ENCODE measurements at regions not wholly inside any gene's neighbourhood (a gene's known extent, or its start where the extent isn't known, plus 50 kb on each side); places are given as distances from the start of the nearest gene placed in this dataset.
"Not testable (repeated sequence)": the region's sequence is repeated elsewhere in the genome, so short reads cannot be mapped to it uniquely, and the experiment has no call there.

GRCh38 chr6:26957399-26958127 lies 289.9 kb upstream of the PRSS16 start:
- peak; percentile 13 for DNase-seq (ENCODE audit: low spot score)

- DNase-seq (ENCODE audit: low spot score): peak; percentile 16
Observed at GRCh38 chr6:26961236-26961635, 286.3 kb upstream of the PRSS16 start.

GRCh38 chr6:27002447-27002846 lies 245.1 kb upstream of the PRSS16 start:
- DNase-seq (ENCODE audit: low spot score): no peak

GRCh38 chr6:27007020-27007419 lies 240.5 kb upstream of the PRSS16 start:
- no peak for DNase-seq (ENCODE audit: low spot score)

- not testable (repeated sequence) for DNase-seq (ENCODE audit: low spot score)
Observed at GRCh38 chr6:27008613-27009012, 238.9 kb upstream of the PRSS16 start.

GRCh38 chr6:27014053-27014452 lies 233.4 kb upstream of the PRSS16 start:
- DNase-seq (ENCODE audit: low spot score): not testable (repeated sequence)

GRCh38 chr6:27016689-27017088 lies 230.8 kb upstream of the PRSS16 start:
- no peak for DNase-seq (ENCODE audit: low spot score)

- not testable (repeated sequence) for DNase-seq (ENCODE audit: low spot score)
Observed at GRCh38 chr6:27018401-27018800, 229.1 kb upstream of the PRSS16 start.

- peak; percentile 86 for DNase-seq (ENCODE audit: low spot score)
Observed at GRCh38 chr6:27019651-27020552, 227.6 kb upstream of the PRSS16 start.

GRCh38 chr6:27020553-27020880 lies 227.0 kb upstream of the PRSS16 start:
- no peak for DNase-seq (ENCODE audit: low spot score)

- DNase-seq (ENCODE audit: low spot score): no peak
Observed at GRCh38 chr6:27023664-27024063, 223.8 kb upstream of the PRSS16 start.

- DNase-seq (ENCODE audit: low spot score): no peak
Observed at GRCh38 chr6:27025351-27025750, 222.2 kb upstream of the PRSS16 start.

- no peak for DNase-seq (ENCODE audit: low spot score)
Observed at GRCh38 chr6:27026361-27026760, 221.1 kb upstream of the PRSS16 start.

- DNase-seq (ENCODE audit: low spot score): no peak
Observed at GRCh38 chr6:27031302-27031701, 216.2 kb upstream of the PRSS16 start.

GRCh38 chr6:27038498-27038897 lies 209.0 kb upstream of the PRSS16 start:
- DNase-seq (ENCODE audit: low spot score): no peak

GRCh38 chr6:27040244-27041042 lies 207.1 kb upstream of the PRSS16 start:
- DNase-seq (ENCODE audit: low spot score): no peak

- no peak for DNase-seq (ENCODE audit: low spot score)
Observed at GRCh38 chr6:27043244-27043643, 204.3 kb upstream of the PRSS16 start.

- DNase-seq (ENCODE audit: low spot score): not testable (repeated sequence)
Observed at GRCh38 chr6:27045131-27045530, 202.4 kb upstream of the PRSS16 start.

- not testable (repeated sequence) for DNase-seq (ENCODE audit: low spot score)
Observed at GRCh38 chr6:27047725-27048124, 199.8 kb upstream of the PRSS16 start.

- DNase-seq (ENCODE audit: low spot score): no peak
Observed at GRCh38 chr6:27049863-27050781, 197.4 kb upstream of the PRSS16 start.

GRCh38 chr6:27052082-27052730 lies 195.3 kb upstream of the PRSS16 start:
- not testable (repeated sequence) for DNase-seq (ENCODE audit: low spot score)
